ENCODE measurements at regions not wholly inside any gene's neighbourhood (a gene's known extent, or its start where the extent isn't known, plus 50 kb on each side); places are given as distances from the start of the nearest gene placed in this dataset.

- TF ChIP-seq POLR2A (IDR thresholded peaks at IDR 0.05) (no peak), CTCF (IDR thresholded peaks at IDR 0.05) (peak; percentile 33 to 51 (median 47))
- intact Hi-C loops (cut with DNase I; ENCODE audit: low total_unique reads) = no loop called here
- Histone ChIP-seq H3K36me3 (no peaks in the 10 kb centered on the region), H3K4me3 (no peak overlapping the region), H3K27ac (no peak overlapping the region), H3K4me1 (peaks cover 0 to 37% (median 13%) of the 10 kb centered on the region in 4 donors), H3K27me3 (no peaks in the 10 kb centered on the region), H3K9me3 (no peaks in the 10 kb centered on the region)
- DNase-seq = peak; percentile 40
- in situ Hi-C loops (cut with MboI; ENCODE audit: low pct_ligation_motif_present in 1 of 4, low pct_unique_long_range_greater_than_20kb in 1 of 4, low sequenced_read_pairs in 3 of 4) = no loop called here
- 84 to 100% methylated on average over 1 of the region's 1 CpG for WGBS, 2 donors (ENCODE audit: low coverage in 1 of 2)
Measured at GRCh38 chr11:15770798-15771414, 585.4 kb downstream of the SOX6 start.

- intact Hi-C loops (cut with DNase I; ENCODE audit: low total_unique reads) = no loop called here
- H3K4me3 ChIP-seq = no peak overlapping the region
- DNase-seq = no peak
- H3K27ac ChIP-seq = no peak overlapping the region
- in situ Hi-C loops (cut with MboI; ENCODE audit: low pct_ligation_motif_present in 1 of 4, low pct_unique_long_range_greater_than_20kb in 1 of 4, low sequenced_read_pairs in 3 of 4) = no loop called here
- no peaks in the 10 kb centered on the region for H3K9me3 ChIP-seq
- peaks cover 0 to 31% (median 13%) of the 10 kb centered on the region in 4 donors for H3K4me1 ChIP-seq
- no peaks in the 10 kb centered on the region for H3K27me3 ChIP-seq
- WGBS, 2 donors (ENCODE audit: low coverage in 1 of 2) = 82 to 85% methylated on average over 3 of the region's 3 CpGs
- TF ChIP-seq POLR2A (IDR thresholded peaks at IDR 0.05) = no peak
- no peak for TF ChIP-seq POLR2AphosphoS5 (IDR thresholded peaks at IDR 0.05)
- no peak for TF ChIP-seq EP300 (IDR thresholded peaks at IDR 0.05; ENCODE audit: low read depth)
- TF ChIP-seq CTCF (IDR thresholded peaks at IDR 0.05) = no peak
- H3K36me3 ChIP-seq = no peaks in the 10 kb centered on the region
Measured at GRCh38 chr11:15772547-15772946, 583.8 kb downstream of the SOX6 start.

- H3K4me1 ChIP-seq = peaks cover 0 to 27% (median 13%) of the 10 kb centered on the region in 4 donors
- TF ChIP-seq EP300 (IDR thresholded peaks at IDR 0.05; ENCODE audit: low read depth) = no peak
- no peak for TF ChIP-seq POLR2AphosphoS5 (IDR thresholded peaks at IDR 0.05)
- TF ChIP-seq CTCF (IDR thresholded peaks at IDR 0.05) = no peak
- no peak for TF ChIP-seq POLR2A (IDR thresholded peaks at IDR 0.05)
- H3K9me3 ChIP-seq = no peaks in the 10 kb centered on the region
- H3K27me3 ChIP-seq = no peaks in the 10 kb centered on the region
- no peak overlapping the region for H3K4me3 ChIP-seq
- no peak for DNase-seq
- intact Hi-C loops (cut with DNase I; ENCODE audit: low total_unique reads) = no loop called here
- no peak overlapping the region for H3K27ac ChIP-seq
- H3K36me3 ChIP-seq = no peaks in the 10 kb centered on the region
- in situ Hi-C loops (cut with MboI; ENCODE audit: low pct_ligation_motif_present in 1 of 4, low pct_unique_long_range_greater_than_20kb in 1 of 4, low sequenced_read_pairs in 3 of 4) = no loop called here
Measured at GRCh38 chr11:15772981-15773380, 583.4 kb downstream of the SOX6 start.

GRCh38 chr11:15773476-15774387 lies 582.6 kb downstream of the SOX6 start:
- 81 to 86% methylated on average over 8 to 13 of the region's 13 CpGs for WGBS, 2 donors (ENCODE audit: low coverage in 1 of 2)
- intact Hi-C loops (cut with DNase I; ENCODE audit: low total_unique reads) = no loop called here
- Histone ChIP-seq H3K4me1 (peaks cover 0 to 19% (median 11%) of the 10 kb centered on the region in 4 donors), H3K27ac (no peak overlapping the region), H3K4me3 (no peak overlapping the region), H3K9me3 (no peaks in the 10 kb centered on the region), H3K27me3 (no peaks in the 10 kb centered on the region), H3K36me3 (no peaks in the 10 kb centered on the region)
- TF ChIP-seq POLR2A (IDR thresholded peaks at IDR 0.05) = no peak
- no peak for TF ChIP-seq CTCF (IDR thresholded peaks at IDR 0.05)
- TF ChIP-seq POLR2AphosphoS5 (IDR thresholded peaks at IDR 0.05) = no peak
- no peak for TF ChIP-seq EP300 (IDR thresholded peaks at IDR 0.05; ENCODE audit: low read depth)
- in situ Hi-C loops (cut with MboI; ENCODE audit: low pct_ligation_motif_present in 1 of 4, low pct_unique_long_range_greater_than_20kb in 1 of 4, low sequenced_read_pairs in 3 of 4) = no loop called here
- no peak for DNase-seq
